IMR-90 (cell line): ENCODE measurements at regions not wholly inside any gene's neighbourhood (a gene's known extent, or its start where the extent isn't known, plus 50 kb on each side); places are given as distances from the start of the nearest gene placed in this dataset.

Experiments used
- ATAC-seq: fragments of 200-7000 bp; cut with Tn5 transposase; 2 replicates; pipeline ENCODE4 v1.9.1; 2020; ENCODE audit warnings: low read depth, mild to moderate bottlenecking, moderate library complexity
- BruUV-seq: library from RNA; stranded (reverse); fragments of 400-500 nt; replicated peaks from 2 replicates; lab custom pipeline; 2021; lab: Mats Ljungman, UMichigan
- CTCF ChIA-PET: fragments of 300-600 bp; formaldehyde crosslinking; extraction: SDS; loops from one replicate; lab custom pipeline; 2021; ENCODE audit warnings: antibody characterized with exemption; lab: Yijun Ruan, JAX
- POLR2A ChIA-PET: fragments of 300-600 bp; sonication (Branson Sonifier 250); formaldehyde crosslinking; loops from one replicate; lab custom pipeline; 2022; ENCODE audit warnings: antibody characterized with exemption; ENCODE audit not compliant: unreplicated experiment; lab: Charles Lee
- DNase-seq: peaks from one replicate; pipeline ENCODE4 v3.0.0; 2013
- H2AFZ ChIP-seq: replicated peaks from 2 replicates; pipeline ENCODE3; 2013; ENCODE audit warnings: low read length, mild to moderate bottlenecking; ENCODE audit not compliant: poor library complexity
- H2AK5ac ChIP-seq: 2 replicates; pipeline ENCODE4 v1.6.1; 2013; ENCODE audit warnings: low read depth, low read length, inconsistent platforms
- H2AK9ac ChIP-seq: replicated peaks from 2 replicates; pipeline ENCODE3; 2013; ENCODE audit warnings: mild to moderate bottlenecking, low read depth, low read length, moderate library complexity; ENCODE audit not compliant: poor library complexity
- H2BK120ac ChIP-seq: 2 replicates; pipeline ENCODE4 v1.6.1; 2013; ENCODE audit warnings: low read depth, low read length, inconsistent platforms
- H2BK15ac ChIP-seq: 3 replicates; pipeline ENCODE4 v1.6.1; 2013; ENCODE audit warnings: low read depth, low read length, inconsistent platforms
- H2BK20ac ChIP-seq: 2 replicates; pipeline ENCODE4 v1.6.1; 2013; ENCODE audit warnings: low read depth, mild to moderate bottlenecking, inconsistent platforms, low read length, moderate library complexity
- H2BK5ac ChIP-seq: 2 replicates; pipeline ENCODE4 v1.6.1; 2013; ENCODE audit warnings: mild to moderate bottlenecking, low read depth, low read length, inconsistent platforms; ENCODE audit not compliant: poor library complexity, severe bottlenecking
- H3K14ac ChIP-seq: replicated peaks from 2 replicates; pipeline ENCODE4 v1.6.1; 2013; ENCODE audit warnings: low read depth, low read length, inconsistent platforms
- H3K18ac ChIP-seq: 2 replicates; pipeline ENCODE4 v1.6.1; 2013; ENCODE audit warnings: low read depth, low read length, control low read depth
- H3K23ac ChIP-seq: 2 replicates; pipeline ENCODE4 v1.6.1; 2013; ENCODE audit warnings: low read depth, low read length, inconsistent platforms
- H3K27ac ChIP-seq: 2 replicates; pipeline ENCODE4 v1.5.1; 2013; ENCODE audit warnings: mild to moderate bottlenecking, control low read depth, low read length; ENCODE audit not compliant: insufficient read depth
- H3K27me3 ChIP-seq: 2 replicates; pipeline ENCODE4 v1.6.1; 2013; ENCODE audit warnings: low read length; ENCODE audit not compliant: control insufficient read depth, insufficient read depth
- H3K36me3 ChIP-seq: 2 replicates; pipeline ENCODE4 v1.6.1; 2013; ENCODE audit warnings: low read length, mixed read lengths; ENCODE audit not compliant: control insufficient read depth, insufficient read depth
- H3K4ac ChIP-seq: 2 replicates; pipeline ENCODE4 v1.6.1; 2013; ENCODE audit warnings: low read depth, low read length, inconsistent platforms
- H3K4me1 ChIP-seq: 2 replicates; pipeline ENCODE4 v1.6.1; 2013; ENCODE audit warnings: low read length, mixed read lengths; ENCODE audit not compliant: control insufficient read depth, insufficient read depth
- H3K4me2 ChIP-seq: 2 replicates; pipeline ENCODE4 v1.6.1; 2013; ENCODE audit warnings: low read depth, mild to moderate bottlenecking, control low read depth, low read length, moderate library complexity
- H3K4me3 ChIP-seq: 2 replicates; pipeline ENCODE4 v1.5.1; 2013; ENCODE audit warnings: low read depth, mild to moderate bottlenecking, control low read depth, low read length, moderate library complexity; ENCODE audit not compliant: insufficient read depth
- H3K56ac ChIP-seq: 2 replicates; pipeline ENCODE4 v1.6.1; 2013; ENCODE audit warnings: low read length, inconsistent platforms; ENCODE audit not compliant: insufficient read depth; ENCODE audit errors: extremely low read depth
- H3K79me1 ChIP-seq, 2 experiments: 2 replicates each; pipeline ENCODE4 v1.6.1; 2013; ENCODE audit warnings: low read length in 2 of 2, inconsistent platforms in 1 of 2, low read depth in 1 of 2
- H3K9ac ChIP-seq: 2 replicates; pipeline ENCODE4 v1.6.1; 2013; ENCODE audit warnings: low read depth, low read length, control low read depth
- H3K9me1 ChIP-seq: 2 replicates; pipeline ENCODE4 v1.6.1; 2013; ENCODE audit warnings: low read length, inconsistent platforms; ENCODE audit not compliant: insufficient read depth
- H3K9me3 ChIP-seq: 2 replicates; pipeline ENCODE4 v1.6.1; 2013; ENCODE audit warnings: low read length; ENCODE audit not compliant: control insufficient read depth, insufficient read depth
- H4K20me1 ChIP-seq: 2 replicates; pipeline ENCODE4 v1.6.1; 2013; ENCODE audit warnings: low read length, inconsistent platforms; ENCODE audit not compliant: insufficient read depth
- H4K5ac ChIP-seq: 2 replicates; pipeline ENCODE4 v1.6.1; 2013; ENCODE audit warnings: mild to moderate bottlenecking, low read depth, low read length, control low read depth
- H4K8ac ChIP-seq, 2 experiments: 2 replicates each; pipeline ENCODE4 v1.6.1; 2013; ENCODE audit warnings: low read depth in 2 of 2, low read length in 2 of 2, control low read depth in 1 of 2, inconsistent platforms in 1 of 2
- H4K91ac ChIP-seq: 2 replicates; pipeline ENCODE4 v1.6.1; 2013; ENCODE audit warnings: low read depth, low read length, inconsistent platforms; ENCODE audit not compliant: insufficient read depth
- BHLHE40 ChIP-seq: fragments of 150-350 bp; IDR thresholded peaks from 2 replicates; pipeline ENCODE4 v1.6.1; 2016; ENCODE audit warnings: mild to moderate bottlenecking, low read depth, low read length
- CEBPB ChIP-seq: IDR thresholded peaks from 2 replicates; pipeline ENCODE4 v1.6.1; 2012; ENCODE audit warnings: low read depth, low read length, improper control_type of control experiment
- CHD1 ChIP-seq: IDR thresholded peaks from 2 replicates; pipeline ENCODE4 v1.6.1; 2012; ENCODE audit warnings: low read depth, low read length, improper control_type of control experiment
- CTCF ChIP-seq: conservative IDR thresholded peaks from 2 replicates; pipeline ENCODE4 v1.5.1; 2012; ENCODE audit warnings: mild to moderate bottlenecking, low read depth, low read length, improper control_type of control experiment
- ELK1 ChIP-seq: fragments of 150-350 bp; IDR thresholded peaks from 2 replicates; pipeline ENCODE4 v1.6.1; 2016; ENCODE audit warnings: low read depth, mild to moderate bottlenecking, low read length, moderate library complexity, borderline replicate concordance
- FOS ChIP-seq: fragments of 150-350 bp; IDR thresholded peaks from 2 replicates; pipeline ENCODE4 v1.6.1; 2016; ENCODE audit warnings: low read depth, low read length
- MAFK ChIP-seq: IDR thresholded peaks from 2 replicates; pipeline ENCODE4 v1.6.1; 2012; ENCODE audit warnings: low read depth, low read length, improper control_type of control experiment
- MXI1 ChIP-seq: IDR thresholded peaks from 2 replicates; pipeline ENCODE4 v1.6.1; 2012; ENCODE audit warnings: low read depth, mild to moderate bottlenecking, low read length, moderate library complexity, borderline replicate concordance
- NFE2L2 ChIP-seq: fragments of 150-350 bp; IDR thresholded peaks from 2 replicates; pipeline ENCODE4 v1.6.1; 2016; ENCODE audit warnings: low read depth, mild to moderate bottlenecking, low read length
- POLR2A ChIP-seq: IDR thresholded peaks from 2 replicates; pipeline ENCODE4 v1.6.1; 2012; ENCODE audit warnings: mild to moderate bottlenecking, low read depth, low read length
- RAD21 ChIP-seq: IDR thresholded peaks from 2 replicates; pipeline ENCODE4 v1.6.1; 2012; ENCODE audit warnings: low read length, improper control_type of control experiment
- RCOR1 ChIP-seq: IDR thresholded peaks from 2 replicates; pipeline ENCODE4 v1.6.1; 2012; ENCODE audit warnings: mild to moderate bottlenecking, low read length, improper control_type of control experiment; ENCODE audit not compliant: insufficient replicate concordance
- RFX5 ChIP-seq: IDR thresholded peaks from 2 replicates; pipeline ENCODE4 v1.8.0; 2012; ENCODE audit warnings: low read depth, mild to moderate bottlenecking, low read length, moderate library complexity
- SMC3 ChIP-seq: fragments of 150-350 bp; IDR thresholded peaks from 2 replicates; pipeline ENCODE4 v1.6.1; 2016; ENCODE audit warnings: low read depth, mild to moderate bottlenecking, antibody characterized with exemption, low read length, moderate library complexity
- WGBS, 2 experiments: methylation state at CpG; one replicate each; pipeline versions ENCODE4 v1.1.5 to v1.1.7; 2013; ENCODE audit warnings: missing lambda C conversion rate in 2 of 2; ENCODE audit not compliant: insufficient read length in 1 of 2; ENCODE audit errors: extremely low coverage in 2 of 2; 5-methylcytosine and 5-hydroxymethylcytosine counted together
- dilution Hi-C: fragments of 300-500 bp; cut with HindIII; formaldehyde crosslinking; loops from one replicate; pipeline ENCODE4 v1.14.3; 2018; ENCODE audit warnings: low sequenced_read_pairs; ENCODE audit not compliant: unreplicated experiment
- in situ Hi-C: fragments of 300-500 bp; cut with MboI; formaldehyde crosslinking; loops from 3 replicates; pipeline ENCODE4 v1.14.3; 2019; ENCODE audit warnings: low sequenced_read_pairs, inconsistent platforms, mixed read lengths
- intact Hi-C: fragments of 100-400 bp; cut with micrococcal nuclease; formaldehyde crosslinking; loops from 2 replicates; pipeline ENCODE4 v1.10.0; 2022

GRCh38 chr2:4895371-4895770, 796.8 kb upstream of the SOX11 start:
- Histone ChIP-seq H3K4ac (no peak overlapping the region), H3K4me1 (no peaks in the 10 kb centered on the region), H3K23ac (no peak overlapping the region), H3K27me3 (no peaks in the 10 kb centered on the region), H3K56ac (no peak overlapping the region), H2BK20ac (no peak overlapping the region), H2AK9ac (no peak overlapping the region), H3K4me3 (no peak overlapping the region), H3K14ac (no peak overlapping the region), H3K36me3 (no peaks in the 10 kb centered on the region), H2AFZ (no peak overlapping the region), H4K8ac (no peak overlapping the region), H4K20me1 (no peaks in the 10 kb centered on the region), H2BK15ac (no peak overlapping the region), H3K18ac (no peak overlapping the region), H2AK5ac (no peak overlapping the region), H3K9me3 (peaks cover 7% of the 10 kb centered on the region; the same call in 1 of the 2 replicates), H3K27ac (no peak overlapping the region), H3K9ac (no peak overlapping the region), H3K9me1 (no peaks in the 10 kb centered on the region), H2BK5ac (no peak overlapping the region), H4K5ac (no peak overlapping the region), H3K4me2 (no peak overlapping the region), H2BK120ac (no peak overlapping the region), H4K91ac (no peak overlapping the region), H3K79me1 (no peaks in the 10 kb centered on the region)
- ChIA-PET POLR2A (no interaction called here), CTCF (no interaction called here)
- 13% methylated on average over 3 of the region's 6 CpGs; no CpG with 5 or more reads in 1 of the 2 experiments for WGBS, 2 experiments
- TF ChIP-seq BHLHE40 (no peak), MXI1 (no peak), ELK1 (no peak), POLR2A (no peak), RFX5 (no peak), CHD1 (no peak), RCOR1 (no peak), CTCF (no peak), SMC3 (no peak), RAD21 (no peak), MAFK (no peak), NFE2L2 (no peak), FOS (no peak), CEBPB (no peak)
- no peak for DNase-seq
- in situ Hi-C loops (no loop called here), dilution Hi-C loops (no loop called here), intact Hi-C loops (no loop called here)
- ATAC-seq, result no peak
- no TSS peak for BruUV-seq
